GM23248 (cell line): ENCODE measurements at regions not wholly inside any gene's neighbourhood (a gene's known extent, or its start where the extent isn't known, plus 50 kb on each side); places are given as distances from the start of the nearest gene placed in this dataset.

Experiments
- EZH2 ChIP-seq: fragments of 200-600 bp; sonication (generic); IDR thresholded peaks from 2 replicates; pipeline ENCODE4 v1.6.1; 2018; ENCODE audit warnings: antibody characterized with exemption, mild to moderate bottlenecking; ENCODE audit not compliant: insufficient read depth, poor library complexity, severe bottlenecking
- EZH2phosphoT487 ChIP-seq: fragments of 200-600 bp; sonication (generic); IDR thresholded peaks from 2 replicates; pipeline ENCODE4 v1.6.1; 2018; ENCODE audit warnings: antibody characterized with exemption, moderate library complexity, mild to moderate bottlenecking, low read depth; ENCODE audit not compliant: insufficient read depth

- TF ChIP-seq EZH2phosphoT487 (no peak), EZH2 (no peak)
Observed at GRCh38 chr4:12140864-12141263, 712.2 kb upstream of the HS3ST1 start.
